Bronchial epithelial cell (primary cell): ENCODE measurements at regions not wholly inside any gene's neighbourhood (a gene's known extent, or its start where the extent isn't known, plus 50 kb on each side); places are given as distances from the start of the nearest gene placed in this dataset.

Source experiments
- DNase-seq: peaks from one replicate; pipeline ENCODE4 v3.0.0-alpha.2; 2010; ENCODE audit warnings: low read depth
- FAIRE-seq: peaks from 2 replicates; lab custom pipeline; 2011; peaks lifted over from hg19 to GRCh38; lab: Jason Lieb, UNC
- H3K27me3 ChIP-seq: 2 replicates; pipeline ENCODE4 v1.5.1; 2011; ENCODE audit warnings: low read length; ENCODE audit not compliant: control insufficient read depth, insufficient read depth
- H3K36me3 ChIP-seq: 2 replicates; pipeline ENCODE4 v1.5.1; 2011; ENCODE audit warnings: low read length; ENCODE audit not compliant: control insufficient read depth, insufficient read depth
- H3K4me3 ChIP-seq: 2 replicates; pipeline ENCODE4 v1.5.1; 2011; ENCODE audit warnings: mild to moderate bottlenecking, low read depth, low read length, control low read depth
- TF ChIP-seq, protein P1 (sequence below): IDR thresholded peaks from 2 replicates; pipeline ENCODE4 v1.5.1; 2011; ENCODE audit warnings: mild to moderate bottlenecking, moderate library complexity, low read length, control low read depth, inconsistent platforms; ENCODE audit not compliant: insufficient read depth, severe bottlenecking

DNA sequence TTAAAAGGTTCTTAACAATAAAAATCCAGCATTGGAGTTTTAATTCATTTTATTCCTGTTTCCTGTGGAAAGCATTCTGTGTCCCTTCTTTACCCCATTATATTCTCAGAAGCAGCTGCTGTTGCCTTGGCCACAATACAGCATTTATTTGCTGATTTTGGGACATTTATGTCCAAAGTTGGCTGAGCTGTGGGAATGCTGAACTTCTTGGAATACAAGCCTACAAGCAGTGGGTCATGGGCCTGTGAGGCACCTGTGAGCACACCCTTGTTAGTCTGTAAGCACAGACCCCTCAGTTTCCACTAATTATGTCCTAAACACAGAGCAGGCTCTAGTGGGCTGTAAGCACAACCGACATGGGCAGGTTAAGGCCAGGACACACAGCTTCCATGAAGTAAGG, 122.2 kb upstream of the IGF1 start:
- no peaks in the 10 kb centered on the region for H3K36me3 ChIP-seq
- no peak overlapping the region for H3K4me3 ChIP-seq
- FAIRE-seq (no peak), DNase-seq (no peak)
- TF ChIP-seq, protein P1, sequence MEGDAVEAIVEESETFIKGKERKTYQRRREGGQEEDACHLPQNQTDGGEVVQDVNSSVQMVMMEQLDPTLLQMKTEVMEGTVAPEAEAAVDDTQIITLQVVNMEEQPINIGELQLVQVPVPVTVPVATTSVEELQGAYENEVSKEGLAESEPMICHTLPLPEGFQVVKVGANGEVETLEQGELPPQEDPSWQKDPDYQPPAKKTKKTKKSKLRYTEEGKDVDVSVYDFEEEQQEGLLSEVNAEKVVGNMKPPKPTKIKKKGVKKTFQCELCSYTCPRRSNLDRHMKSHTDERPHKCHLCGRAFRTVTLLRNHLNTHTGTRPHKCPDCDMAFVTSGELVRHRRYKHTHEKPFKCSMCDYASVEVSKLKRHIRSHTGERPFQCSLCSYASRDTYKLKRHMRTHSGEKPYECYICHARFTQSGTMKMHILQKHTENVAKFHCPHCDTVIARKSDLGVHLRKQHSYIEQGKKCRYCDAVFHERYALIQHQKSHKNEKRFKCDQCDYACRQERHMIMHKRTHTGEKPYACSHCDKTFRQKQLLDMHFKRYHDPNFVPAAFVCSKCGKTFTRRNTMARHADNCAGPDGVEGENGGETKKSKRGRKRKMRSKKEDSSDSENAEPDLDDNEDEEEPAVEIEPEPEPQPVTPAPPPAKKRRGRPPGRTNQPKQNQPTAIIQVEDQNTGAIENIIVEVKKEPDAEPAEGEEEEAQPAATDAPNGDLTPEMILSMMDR: no peak
- H3K27me3 ChIP-seq: no peaks in the 10 kb centered on the region

DNA sequence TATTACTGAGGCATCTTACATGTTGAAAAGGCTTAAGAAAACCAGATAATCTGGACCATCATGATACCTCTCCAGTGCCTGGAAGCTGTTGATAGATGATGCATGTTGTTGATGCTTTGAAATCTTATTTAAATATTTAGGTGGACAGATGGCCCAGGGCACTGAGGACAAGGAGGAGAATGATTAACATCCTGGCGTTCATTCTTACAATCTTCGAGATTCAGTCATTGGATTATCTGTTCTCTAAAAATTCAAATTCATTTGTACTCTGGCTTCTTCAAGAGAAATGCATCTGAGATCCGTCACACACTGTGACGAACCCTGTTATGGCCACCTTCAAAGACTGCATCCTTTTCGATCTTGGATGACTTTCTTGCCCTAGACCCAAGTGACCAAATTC, 121.3 kb upstream of the IGF1 start:
- FAIRE-seq (no peak), DNase-seq (no peak)
- H3K4me3 ChIP-seq: no peak overlapping the region
- H3K36me3 ChIP-seq: no peaks in the 10 kb centered on the region
- TF ChIP-seq, protein P1: no peak
- H3K27me3 ChIP-seq: no peaks in the 10 kb centered on the region

DNA sequence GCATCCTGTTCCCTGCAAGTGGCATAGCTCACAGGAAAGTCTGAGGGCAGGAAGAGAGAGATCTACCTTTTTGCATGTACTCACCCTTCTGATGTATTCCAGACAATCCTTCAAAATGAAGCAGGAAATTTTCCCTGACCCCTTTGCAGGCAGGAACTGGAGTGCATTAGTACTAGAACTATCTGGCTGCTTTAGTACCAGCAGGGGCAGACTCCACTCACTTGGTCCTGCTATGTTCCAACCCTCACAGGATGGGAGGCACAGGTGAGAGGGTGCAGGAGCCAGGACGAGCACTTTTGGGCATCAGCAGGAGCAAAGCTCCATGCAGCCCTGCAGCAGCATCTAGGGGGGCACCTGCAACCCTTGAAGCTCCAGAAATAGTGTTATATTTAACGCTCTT, 116.3 kb upstream of the IGF1 start:
- Histone ChIP-seq H3K4me3 (no peak overlapping the region), H3K36me3 (no peaks in the 10 kb centered on the region), H3K27me3 (no peaks in the 10 kb centered on the region)
- FAIRE-seq: no peak
- TF ChIP-seq, protein P1: no peak
- no peak for DNase-seq

DNA sequence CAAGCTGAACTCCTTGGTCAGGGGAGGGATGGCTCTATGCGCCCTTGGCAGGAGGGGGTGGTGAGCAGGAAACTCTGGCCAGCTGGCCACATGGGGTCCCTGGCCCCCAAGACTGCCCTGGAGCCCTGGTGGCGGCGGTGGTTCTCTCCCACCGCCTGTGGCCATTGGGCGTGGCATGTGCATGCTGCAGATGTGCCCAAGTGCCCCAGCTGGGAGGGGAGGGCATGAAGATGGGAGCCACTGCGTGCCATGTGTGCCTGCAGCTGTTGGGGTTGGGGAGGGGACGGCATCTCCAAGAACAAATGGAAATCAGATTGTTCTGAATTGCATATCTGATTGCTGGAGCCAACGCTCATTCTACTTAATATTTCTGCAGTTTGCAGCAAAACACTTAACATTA, 115.7 kb upstream of the IGF1 start:
- no peaks in the 10 kb centered on the region for H3K36me3 ChIP-seq
- TF ChIP-seq, protein P1: no peak
- H3K4me3 ChIP-seq: no peak overlapping the region
- FAIRE-seq: no peak
- no peak for DNase-seq
- H3K27me3 ChIP-seq: no peaks in the 10 kb centered on the region

DNA sequence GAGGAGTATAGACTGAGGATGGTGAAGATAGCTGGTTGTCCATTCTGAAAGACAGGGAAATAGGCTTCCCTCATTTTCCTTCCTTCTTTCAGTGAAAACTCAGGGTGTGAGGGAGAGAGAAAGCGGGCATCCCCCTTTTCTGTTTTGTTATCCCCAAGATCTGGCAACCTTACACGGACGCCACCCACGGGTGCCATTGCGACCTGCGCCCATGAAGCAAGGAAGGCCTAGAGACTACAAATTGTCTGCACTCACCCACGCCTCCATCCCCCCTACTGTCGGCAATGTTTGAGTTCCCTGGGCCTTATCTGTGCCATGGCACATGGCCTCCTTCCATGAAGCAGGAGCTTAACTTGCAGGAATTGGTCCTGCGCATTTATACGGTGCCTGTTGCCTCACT, 115.0 kb upstream of the IGF1 start:
- H3K36me3 ChIP-seq: no peaks in the 10 kb centered on the region
- peak; percentile 50 for FAIRE-seq
- TF ChIP-seq, protein P1: no peak

DNA sequence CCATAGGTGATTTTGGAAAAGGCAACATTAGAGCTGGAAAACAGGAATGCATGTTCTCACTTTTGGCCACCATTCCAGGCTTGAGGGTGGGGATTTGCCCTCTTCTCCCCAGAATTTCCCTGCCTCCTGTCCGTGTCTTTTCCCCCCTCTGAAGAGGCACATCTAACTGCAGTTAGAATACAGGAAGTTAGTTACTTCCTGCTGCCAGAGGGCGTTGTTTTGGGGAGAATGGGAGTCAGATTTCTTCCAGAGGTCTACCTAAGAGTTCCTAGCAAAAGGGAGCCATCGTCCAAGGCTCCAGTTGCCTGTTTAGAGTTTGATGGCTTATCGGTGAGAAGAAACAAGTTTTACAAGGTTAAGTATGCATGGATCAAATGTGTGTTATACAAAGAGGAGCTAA, 112.8 kb upstream of the IGF1 start:
- Histone ChIP-seq H3K4me3 (no peak overlapping the region), H3K36me3 (no peaks in the 10 kb centered on the region), H3K27me3 (no peaks in the 10 kb centered on the region)
- DNase-seq (no peak), FAIRE-seq (no peak)
- TF ChIP-seq, protein P1: no peak

More for the DNA sequence above, 115.0 kb upstream of the IGF1 start:
- DNase-seq: no peak
- Histone ChIP-seq H3K27me3 (no peaks in the 10 kb centered on the region), H3K4me3 (no peak overlapping the region)
